GM19238 (cell line): ENCODE measurements at regions not wholly inside any gene's neighbourhood (a gene's known extent, or its start where the extent isn't known, plus 50 kb on each side); places are given as distances from the start of the nearest gene placed in this dataset.

ENCODE experiments used
- DNase-seq: peaks from one replicate; pipeline ENCODE4 v3.0.0; 2011; ENCODE audit warnings: low spot score; ENCODE audit not compliant: insufficient read length

- no peak for DNase-seq
These were observed 128.6 kb upstream of the SNX19 start for GRCh38 chr11:131044851-131045250.

- DNase-seq: no peak
These were observed 136.1 kb upstream of the SNX19 start for GRCh38 chr11:131052367-131052766.

- no peak for DNase-seq
These were observed 139.8 kb upstream of the SNX19 start for GRCh38 chr11:131056036-131056435.

- no peak for DNase-seq
These were observed 147.4 kb upstream of the SNX19 start for GRCh38 chr11:131063638-131064037.

DNA sequence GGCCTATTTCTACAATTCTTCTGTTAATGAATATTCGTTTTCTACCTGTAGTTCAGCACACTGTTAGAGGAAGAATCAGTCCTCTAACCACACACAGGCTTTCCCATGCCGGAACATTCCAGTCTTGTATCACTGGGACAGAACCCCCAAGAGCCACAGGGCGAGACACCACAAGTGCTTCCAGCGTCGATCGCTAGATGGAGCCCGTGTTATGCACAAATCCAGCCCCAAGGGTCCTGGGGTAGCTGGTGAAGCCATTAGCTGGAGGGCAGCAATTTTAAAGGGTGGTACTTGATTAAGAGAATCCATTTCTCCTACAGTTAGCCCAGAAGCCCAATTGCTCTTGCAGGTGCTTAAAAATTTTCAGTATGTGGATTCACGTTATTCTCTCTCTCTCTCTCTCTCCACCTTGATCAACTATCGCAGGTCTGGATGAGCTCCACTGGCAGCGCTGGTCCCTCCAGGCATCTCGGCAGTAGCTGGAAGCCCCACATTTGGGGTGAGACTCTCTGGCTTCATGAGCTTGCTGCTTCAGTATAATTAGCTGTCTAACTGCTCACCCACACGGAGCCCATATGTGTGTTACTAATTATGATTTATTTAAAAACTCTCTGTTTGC lies 148.2 kb upstream of the SNX19 start:
- DNase-seq: peak; percentile 45

DNA sequence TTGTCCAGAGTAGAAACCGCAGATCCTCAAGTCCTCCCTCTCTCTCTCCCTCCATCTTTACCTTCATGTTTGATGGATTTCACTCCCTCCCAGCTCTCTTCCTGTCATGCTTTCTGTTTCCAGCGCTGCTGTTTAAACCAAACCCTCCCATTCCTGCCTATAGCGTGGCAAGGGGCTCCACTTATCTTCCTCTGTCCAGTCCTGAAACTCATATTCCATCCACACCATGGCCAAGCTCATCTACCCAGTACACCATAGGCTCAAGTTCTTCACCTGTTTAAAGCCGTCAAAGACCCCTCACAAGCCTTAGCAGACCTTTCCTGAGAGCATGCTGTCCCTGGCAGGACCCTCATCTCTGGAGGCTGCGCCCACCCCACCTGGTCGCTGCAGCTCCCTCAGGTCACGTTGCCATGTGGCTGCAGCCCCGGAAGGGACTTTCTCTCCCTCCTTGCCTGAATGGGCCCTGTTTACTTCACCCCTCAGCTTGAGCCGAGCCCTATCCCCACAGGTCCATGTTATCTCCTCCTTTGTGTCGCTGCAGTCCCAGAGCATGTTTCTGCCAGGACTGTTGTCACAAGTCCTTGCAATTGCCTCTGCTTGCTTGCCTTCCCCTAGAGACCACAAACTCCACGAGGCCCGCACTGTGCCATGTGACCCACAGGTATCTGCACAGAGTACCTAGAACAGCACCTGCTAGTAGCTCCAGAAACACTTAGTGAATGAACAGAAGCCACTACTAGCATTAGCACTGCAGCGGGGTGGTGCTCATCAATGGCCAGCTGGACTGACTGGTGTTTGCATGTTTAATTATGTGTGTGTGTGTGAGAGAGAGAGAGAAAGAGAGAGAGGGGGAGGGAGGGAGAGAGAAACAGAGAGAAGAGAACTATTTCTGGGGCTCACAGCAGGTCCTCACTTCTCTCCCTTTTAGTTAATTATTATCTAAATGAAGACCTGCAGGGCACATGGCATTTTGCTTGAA lies 149.4 kb upstream of the SNX19 start:
- no peak for DNase-seq

- DNase-seq: no peak
These were observed 150.3 kb upstream of the SNX19 start for GRCh38 chr11:131066551-131066950.

DNA sequence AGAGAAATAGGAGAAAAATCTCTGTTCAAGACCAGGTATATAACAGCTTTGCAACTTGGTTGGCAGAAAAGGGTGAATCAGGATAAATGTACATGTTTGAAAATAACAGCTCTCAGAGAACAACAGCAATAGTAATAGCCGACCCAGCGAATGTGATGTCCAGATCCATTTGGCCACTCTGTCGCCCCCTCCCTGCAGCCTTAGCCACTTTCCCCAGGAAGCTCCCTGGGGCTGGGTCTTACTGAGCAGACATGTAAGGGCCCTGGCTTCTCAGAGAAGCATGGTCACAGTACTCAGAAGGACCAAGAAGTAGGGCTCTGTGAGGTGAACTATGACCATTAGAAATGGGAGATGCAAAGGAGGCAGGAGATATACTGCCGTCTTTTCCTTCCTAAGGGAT lies 154.1 kb upstream of the SNX19 start:
- DNase-seq: no peak

DNA sequence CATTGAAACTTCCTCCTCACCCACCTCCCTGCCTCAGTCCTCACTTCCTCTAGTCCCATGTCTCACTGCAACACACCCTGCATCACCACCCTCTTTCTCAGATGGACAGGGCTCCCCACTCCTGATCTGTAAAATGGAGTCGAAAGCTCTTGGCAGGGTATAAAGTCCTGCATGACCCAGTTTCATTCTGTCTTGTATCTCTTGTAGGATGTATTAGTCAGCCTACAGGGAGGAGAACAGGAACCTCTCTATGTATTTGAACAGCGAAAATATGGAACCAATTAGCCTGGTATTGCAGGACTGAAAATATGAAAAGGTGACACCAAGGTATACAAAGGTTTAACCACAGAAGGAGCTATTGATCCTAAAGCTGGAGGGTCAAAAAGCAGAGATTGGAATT lies 156.9 kb upstream of the SNX19 start:
- no peak for DNase-seq

DNA sequence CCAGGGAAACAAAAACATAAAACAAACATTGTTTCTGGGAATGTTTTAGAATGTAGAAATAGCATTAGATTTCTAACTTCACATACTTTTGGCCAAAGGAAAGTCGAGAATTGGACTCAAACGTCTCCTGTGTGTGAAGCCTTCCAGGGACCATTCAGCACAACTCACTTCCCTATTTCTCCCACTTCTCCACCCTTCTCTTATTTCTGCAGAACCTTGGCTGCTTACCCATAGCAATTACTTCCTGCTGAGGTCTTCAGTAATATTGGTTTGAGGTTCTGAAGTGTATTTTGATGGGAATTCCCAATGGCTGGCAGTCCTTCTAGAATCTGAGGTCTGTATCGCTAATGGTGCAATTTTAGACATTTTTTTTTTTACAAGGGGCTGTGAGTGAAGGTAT lies 158.3 kb upstream of the SNX19 start:
- no peak for DNase-seq

GRCh38 chr11:131077340-131077739 lies 161.1 kb upstream of the SNX19 start:
- DNase-seq: no peak

- DNase-seq: no peak
These were observed 162.8 kb upstream of the SNX19 start for GRCh38 chr11:131079036-131079435.

DNA sequence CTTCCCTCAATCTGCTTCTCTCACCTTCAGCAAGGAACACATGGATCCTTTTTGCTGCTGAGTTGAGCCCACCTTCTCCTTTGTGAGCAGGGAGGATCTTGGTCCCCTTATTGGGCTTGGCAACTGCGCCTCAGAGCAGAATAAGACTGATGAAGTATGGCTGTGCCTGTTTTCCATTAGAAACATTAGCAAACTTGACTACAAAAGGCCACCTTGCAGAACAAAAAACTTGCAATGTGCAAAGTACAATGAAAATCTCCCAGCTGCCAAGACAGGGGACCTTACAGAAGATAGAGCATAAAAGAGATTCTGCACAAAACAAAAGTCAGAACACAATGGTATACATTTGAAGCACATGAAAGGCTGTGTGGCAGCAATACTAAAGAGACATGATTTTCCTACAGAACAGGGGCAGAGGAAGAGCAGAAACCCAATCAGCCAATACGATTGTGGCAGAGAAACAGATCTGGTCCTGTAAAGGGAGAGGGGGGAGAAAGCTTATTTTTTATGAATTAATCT lies 173.5 kb upstream of the SNX19 start:
- DNase-seq: no peak

DNA sequence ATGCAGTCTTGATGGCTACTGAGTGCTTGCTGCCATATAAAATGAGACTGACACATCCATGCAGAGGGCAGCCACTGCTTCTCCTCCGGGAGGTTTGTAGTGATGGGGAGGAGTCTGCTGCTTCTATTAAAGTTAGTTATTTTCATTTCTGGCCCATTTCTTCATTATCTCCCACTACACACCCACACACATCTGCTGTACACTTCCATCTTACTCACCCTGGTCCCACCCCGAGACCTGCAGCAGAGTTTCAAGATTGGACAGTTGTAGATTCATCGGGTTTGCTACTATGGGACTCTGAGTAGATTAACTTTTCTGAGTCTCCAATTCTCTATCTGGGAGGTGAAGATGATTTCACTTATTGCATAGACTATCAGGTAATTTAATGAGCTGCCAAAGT lies 176.2 kb upstream of the SNX19 start:
- no peak for DNase-seq

DNA sequence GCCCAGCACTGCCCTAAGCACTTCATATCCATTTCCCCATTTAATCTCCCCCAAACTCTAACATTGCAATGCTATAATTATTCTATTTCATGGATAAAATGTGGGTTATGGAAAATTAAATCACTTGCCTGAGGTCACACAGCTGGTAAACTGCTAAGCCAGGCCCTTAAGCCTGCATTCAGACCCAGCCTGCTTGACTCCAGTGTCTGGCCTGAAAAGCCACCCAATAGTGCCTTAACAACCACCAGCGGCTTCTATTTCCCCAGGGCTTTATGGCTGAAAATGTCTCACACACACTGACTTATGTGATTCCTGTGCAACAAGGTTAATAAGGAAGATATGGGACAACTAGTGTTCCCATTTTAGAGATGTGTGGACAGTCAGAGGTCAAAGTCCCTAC lies 178.5 kb upstream of the SNX19 start:
- no peak for DNase-seq

GRCh38 chr11:131095511-131096185 lies 179.4 kb upstream of the SNX19 start:
- DNase-seq: no peak

- no peak for DNase-seq
These were observed 182.7 kb upstream of the SNX19 start for GRCh38 chr11:131099013-131099412.

GRCh38 chr11:131099746-131100145 lies 183.5 kb upstream of the SNX19 start:
- no peak for DNase-seq

DNA sequence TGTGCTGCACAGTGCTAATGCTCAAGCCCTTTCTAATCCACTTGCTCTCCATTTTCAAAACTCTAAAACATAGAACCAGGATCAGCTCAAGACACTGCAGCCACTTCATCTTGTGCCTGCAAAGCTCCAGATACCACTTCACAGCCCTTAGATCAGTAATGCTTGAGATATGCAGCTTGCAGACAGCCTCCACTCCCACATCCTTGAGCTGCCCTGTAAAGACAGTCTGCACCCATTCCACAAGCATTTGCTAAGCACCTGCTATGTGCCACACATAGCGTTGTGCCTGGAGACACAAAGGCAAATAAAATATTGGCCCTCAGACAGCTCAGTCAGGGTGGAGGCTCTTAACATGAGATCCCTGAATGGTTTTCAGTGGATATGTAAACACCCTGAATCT lies 192.5 kb upstream of the SNX19 start:
- DNase-seq: no peak

GRCh38 chr11:131109257-131109656 lies 193.0 kb upstream of the SNX19 start:
- no peak for DNase-seq

DNA sequence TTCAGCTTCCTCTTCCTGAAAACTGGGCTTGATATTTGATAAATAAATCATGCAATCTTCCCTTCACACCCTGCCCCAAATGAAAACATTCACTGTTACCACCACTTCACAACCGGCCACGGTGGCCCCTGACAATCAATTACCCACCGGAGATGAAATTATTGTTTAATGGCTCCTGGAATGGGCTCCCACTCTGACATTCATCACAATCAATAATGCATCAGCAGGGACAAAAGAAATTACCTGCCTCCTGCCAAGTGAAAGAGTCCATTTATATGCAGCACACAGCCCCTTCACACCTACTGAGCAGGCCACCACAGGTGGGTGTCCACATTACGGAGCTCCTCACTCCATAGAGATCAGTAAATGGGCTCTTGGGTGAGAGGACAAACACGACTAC lies 193.5 kb upstream of the SNX19 start:
- no peak for DNase-seq

GRCh38 chr11:131111775-131112174 lies 195.5 kb upstream of the SNX19 start:
- no peak for DNase-seq
